ENCODE measurements at regions not wholly inside any gene's neighbourhood (a gene's known extent, or its start where the extent isn't known, plus 50 kb on each side); places are given as distances from the start of the nearest gene placed in this dataset.

DNA sequence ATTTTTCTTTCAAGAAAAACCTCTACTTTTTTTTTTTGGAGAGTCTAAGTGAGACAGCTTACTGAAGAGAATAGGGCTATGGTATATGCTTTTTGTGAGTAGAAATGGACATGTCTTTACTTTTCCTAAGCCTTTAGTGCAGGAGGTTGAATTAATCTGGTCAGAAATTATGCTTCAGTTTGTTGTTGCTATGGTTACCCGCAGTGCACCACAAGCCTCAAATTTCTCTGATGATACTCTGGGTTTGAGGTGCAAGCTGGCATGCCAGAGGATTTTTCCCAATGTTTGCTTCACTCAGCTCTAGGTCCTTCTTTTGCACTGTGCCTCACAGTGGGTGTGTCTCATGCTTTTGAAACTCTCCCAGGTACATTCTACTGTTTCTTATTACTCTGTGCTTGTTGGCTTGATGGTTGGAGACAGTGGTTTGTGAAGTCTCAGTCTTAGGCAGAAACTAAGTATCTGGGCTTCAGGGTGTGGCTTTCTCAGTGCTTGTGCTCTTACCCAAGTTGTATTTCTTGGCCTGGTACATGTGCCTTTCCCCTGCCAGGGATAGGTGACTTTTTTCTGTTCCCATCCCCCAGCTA is 278.3 kb downstream of the RBM43 start:
- TF ChIP-seq, protein P1, sequence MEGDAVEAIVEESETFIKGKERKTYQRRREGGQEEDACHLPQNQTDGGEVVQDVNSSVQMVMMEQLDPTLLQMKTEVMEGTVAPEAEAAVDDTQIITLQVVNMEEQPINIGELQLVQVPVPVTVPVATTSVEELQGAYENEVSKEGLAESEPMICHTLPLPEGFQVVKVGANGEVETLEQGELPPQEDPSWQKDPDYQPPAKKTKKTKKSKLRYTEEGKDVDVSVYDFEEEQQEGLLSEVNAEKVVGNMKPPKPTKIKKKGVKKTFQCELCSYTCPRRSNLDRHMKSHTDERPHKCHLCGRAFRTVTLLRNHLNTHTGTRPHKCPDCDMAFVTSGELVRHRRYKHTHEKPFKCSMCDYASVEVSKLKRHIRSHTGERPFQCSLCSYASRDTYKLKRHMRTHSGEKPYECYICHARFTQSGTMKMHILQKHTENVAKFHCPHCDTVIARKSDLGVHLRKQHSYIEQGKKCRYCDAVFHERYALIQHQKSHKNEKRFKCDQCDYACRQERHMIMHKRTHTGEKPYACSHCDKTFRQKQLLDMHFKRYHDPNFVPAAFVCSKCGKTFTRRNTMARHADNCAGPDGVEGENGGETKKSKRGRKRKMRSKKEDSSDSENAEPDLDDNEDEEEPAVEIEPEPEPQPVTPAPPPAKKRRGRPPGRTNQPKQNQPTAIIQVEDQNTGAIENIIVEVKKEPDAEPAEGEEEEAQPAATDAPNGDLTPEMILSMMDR (IDR thresholded peaks at IDR 0.05) = no peak
- TF ChIP-seq POLR2A (IDR thresholded peaks at IDR 0.05) = no peak

Measured in esophagus squamous epithelium (tissue), 4 donors.